ENCODE measurements at regions not wholly inside any gene's neighbourhood (a gene's known extent, or its start where the extent isn't known, plus 50 kb on each side); places are given as distances from the start of the nearest gene placed in this dataset.

GRCh38 chr16:85549766-85550421, 63.2 kb upstream of the GSE1 start:
- no peaks in the 10 kb centered on the region for H3K79me2 ChIP-seq (ENCODE audit: insufficient read depth)
- no peaks in the 10 kb centered on the region for H3K27me3 ChIP-seq (ENCODE audit: insufficient read depth)
- WGBS (ENCODE audit: low lambda C conversion rate) = 85% methylated on average over 10 of the region's 13 CpGs
- no peak overlapping the region for H3K9ac ChIP-seq
- ChIA-PET POLR2A (no interaction called here), CTCF (interaction anchor here (0.6 to 6.1 kb wide), 11 partner anchors 12 to 305 kb away, joined by 3 to 43 read pairs (median 3); no protein-coding TSS in a partner anchor)
- H3K4me2 ChIP-seq = no peak overlapping the region
- H3K36me3 ChIP-seq (replicated peaks in 1 of 2; ENCODE audit: control insufficient read depth in 1 of 2, insufficient read depth in 2 of 2, low read length in 1 of 2) = no peaks in the 10 kb centered on the region
- TF ChIP-seq TEAD4 (IDR thresholded peaks at IDR 0.05; ENCODE audit: borderline replicate concordance, insufficient read depth) = no peak
- TF ChIP-seq GATA2 (CRISPR knock-in tag; IDR thresholded peaks at IDR 0.05) = no peak
- no peak for TF ChIP-seq ELF1 (IDR thresholded peaks at IDR 0.05)
- no peak for TF ChIP-seq TAF1 (IDR thresholded peaks at IDR 0.05; ENCODE audit: borderline replicate concordance, low read depth, low read length)
- TF ChIP-seq FOSL2 (IDR thresholded peaks at IDR 0.05; ENCODE audit: borderline replicate concordance, low read depth) = no peak
- no peak for TF ChIP-seq RCOR1 (IDR thresholded peaks at IDR 0.05; ENCODE audit: low read length)
- no peak for TF ChIP-seq SMC3 (IDR thresholded peaks at IDR 0.05; ENCODE audit: low read depth, low read length)
- TF ChIP-seq YY1 (IDR thresholded peaks at IDR 0.05; ENCODE audit: low read depth) = no peak
- no peak for TF ChIP-seq USF2 (IDR thresholded peaks at IDR 0.05; ENCODE audit: borderline replicate concordance, low read depth, low read length)
- TF ChIP-seq REST (IDR thresholded peaks at IDR 0.05; ENCODE audit: low read depth, low read length) = no peak
- no peak for TF ChIP-seq ZBTB33 (IDR thresholded peaks at IDR 0.05; ENCODE audit: borderline replicate concordance, low read depth)
- TF ChIP-seq CHD2 (IDR thresholded peaks at IDR 0.05; ENCODE audit: low read length, partially characterized antibody) = no peak
- TF ChIP-seq RAD21 (IDR thresholded peaks at IDR 0.05; ENCODE audit: low read length) = no peak
- no peak for TF ChIP-seq PBX3 (IDR thresholded peaks at IDR 0.05)
- H3F3A ChIP-seq (replicated peaks; ENCODE audit: insufficient read depth) = peaks cover 14% of the 10 kb centered on the region
- DNase-seq = no peak
- peaks cover 0 to 33% of the 10 kb centered on the region in 2 experiments; a peak in 2 of 4 replicates for H3K4me1 ChIP-seq (ENCODE audit: control insufficient read depth in 1 of 2, insufficient read depth in 2 of 2, low read depth in 1 of 2, low read length in 1 of 2)
- H3K9me2 ChIP-seq = no peaks in the 10 kb centered on the region
- no peak overlapping the region for H2AFZ ChIP-seq (ENCODE audit: low read depth)
- no peak overlapping the region for H3K4me3 ChIP-seq (ENCODE audit: low read depth in 2 of 2, low read length in 1 of 2)
- H3K27ac ChIP-seq (ENCODE audit: low read depth in 2 of 2, low read length in 1 of 2) = no peak overlapping the region
- no peaks in the 10 kb centered on the region for H4K20me1 ChIP-seq (ENCODE audit: insufficient read depth)
- H3K9me3 ChIP-seq = no peaks in the 10 kb centered on the region
